GM12878 (cell line): ENCODE measurements at regions not wholly inside any gene's neighbourhood (a gene's known extent, or its start where the extent isn't known, plus 50 kb on each side); places are given as distances from the start of the nearest gene placed in this dataset.
A peak's percentile ranks its signal among the peaks of the same experiment; 100 is the strongest.

Experiments
- ATAC-seq: fragments of 200-7000 bp; cut with Tn5 transposase; 3 replicates; pipeline ENCODE4 v1.9.1; 2020; ENCODE audit warnings: mild to moderate bottlenecking, moderate library complexity
- BruUV-seq: library from RNA; stranded (reverse); fragments of 400-500 nt; replicated peaks from 2 replicates; lab custom pipeline; 2021; lab: Mats Ljungman, UMichigan
- CTCF ChIA-PET: fragments of 300-600 bp; sonication (Branson Sonifier 250); formaldehyde crosslinking; extraction: SDS; loops from one replicate; lab custom pipeline; 2021; ENCODE audit warnings: inconsistent platforms; lab: Yijun Ruan, JAX
- POLR2A ChIA-PET: fragments of 350-600 bp; formaldehyde crosslinking; extraction: SDS; loops from one replicate; lab custom pipeline; 2021; ENCODE audit warnings: inconsistent platforms; lab: Charles Lee
- RAD21 ChIA-PET: fragments of 300-600 bp; sonication (Branson Sonifier 250); formaldehyde crosslinking; loops from one replicate; lab custom pipeline; 2023; ENCODE audit warnings: antibody characterized with exemption; ENCODE audit not compliant: unreplicated experiment; lab: Charles Lee
- SMC1A ChIA-PET: fragments of 300-600 bp; sonication (Branson Sonifier 250); formaldehyde crosslinking; loops from one replicate; lab custom pipeline; 2023; ENCODE audit not compliant: unreplicated experiment, uncharacterized antibody; lab: Charles Lee
- DNase-seq: peaks from one replicate; pipeline ENCODE4 v3.0.0-alpha.2; 2011; ENCODE audit warnings: low read depth, low spot score
- FAIRE-seq: peaks from 3 replicates; lab custom pipeline; 2011; peaks lifted over from hg19 to GRCh38; lab: Jason Lieb, UNC
- H2AFZ ChIP-seq: 2 replicates; pipeline ENCODE4 v1.6.0; 2011; ENCODE audit warnings: low read depth, low read length, control low read depth; ENCODE audit not compliant: control insufficient read depth
- H3K27ac ChIP-seq: 2 replicates; pipeline ENCODE4 v1.5.1; 2011; ENCODE audit warnings: control low read depth; ENCODE audit not compliant: control insufficient read depth, insufficient read depth
- H3K27me3 ChIP-seq, 2 experiments: replicated peaks in 1 of 2; 2 replicates each; pipeline versions ENCODE4 v1.6.0 to v1.6.1; 2011; ENCODE audit warnings: low read length in 1 of 2; ENCODE audit not compliant: control insufficient read depth in 2 of 2, insufficient read depth in 2 of 2
- H3K36me3 ChIP-seq, 2 experiments: 2 replicates each; pipeline ENCODE4 v1.5.1; 2011; ENCODE audit warnings: low read length in 1 of 2; ENCODE audit not compliant: control insufficient read depth in 2 of 2, insufficient read depth in 2 of 2
- H3K4me1 ChIP-seq: 2 replicates; pipeline ENCODE4 v1.6.1; 2011; ENCODE audit warnings: mild to moderate bottlenecking, low read length, moderate library complexity, mixed read lengths; ENCODE audit not compliant: control insufficient read depth, insufficient read depth
- H3K4me2 ChIP-seq: 2 replicates; pipeline ENCODE4 v1.6.0; 2011; ENCODE audit warnings: control low read depth; ENCODE audit not compliant: control insufficient read depth, insufficient read depth
- H3K4me3 ChIP-seq: fragments of 200-600 bp; sonication (generic); 2 replicates; pipeline ENCODE4 v1.5.1; 2016
- H3K79me2 ChIP-seq: 2 replicates; pipeline ENCODE4 v1.6.0; 2011; ENCODE audit warnings: low read length; ENCODE audit not compliant: control insufficient read depth, insufficient read depth
- H3K9ac ChIP-seq: 2 replicates; pipeline ENCODE4 v1.8.0; 2011; ENCODE audit warnings: low read length, control low read depth, mixed read lengths; ENCODE audit not compliant: control insufficient read depth, insufficient read depth
- H3K9me3 ChIP-seq: replicated peaks from 3 replicates; pipeline ENCODE4 v1.5.1; 2011; ENCODE audit warnings: mild to moderate bottlenecking, low read length; ENCODE audit not compliant: control insufficient read depth, insufficient read depth
- H4K20me1 ChIP-seq: 2 replicates; pipeline ENCODE4 v1.6.0; 2011; ENCODE audit not compliant: control insufficient read depth, insufficient read depth
- BCL11A ChIP-seq: IDR thresholded peaks from 2 replicates; pipeline ENCODE4 v1.6.1; 2011; ENCODE audit warnings: low read depth, low read length
- BMI1 ChIP-seq: fragments of 450-650 bp; IDR thresholded peaks from 2 replicates; pipeline ENCODE4 v1.6.1; 2016; ENCODE audit warnings: mild to moderate bottlenecking, moderate library complexity, borderline replicate concordance
- FOXM1 ChIP-seq: IDR thresholded peaks from 2 replicates; pipeline ENCODE4 v1.6.1; 2012; ENCODE audit warnings: low read depth, mild to moderate bottlenecking, inconsistent platforms, low read length, moderate library complexity
- NR2F1 ChIP-seq: fragments of 450-650 bp; conservative IDR thresholded peaks from 2 replicates; pipeline ENCODE4 v1.6.1; 2017; ENCODE audit warnings: mild to moderate bottlenecking
- RELA ChIP-seq: fragments of 450-650 bp; IDR thresholded peaks from 2 replicates; pipeline ENCODE4 v1.8.0; 2014; ENCODE audit warnings: borderline replicate concordance; ENCODE audit not compliant: partially characterized antibody
- STAT1 ChIP-seq: fragments of 450-650 bp; conservative IDR thresholded peaks from 2 replicates; pipeline ENCODE4 v1.6.1; 2014; ENCODE audit warnings: antibody characterized with exemption, mild to moderate bottlenecking
- SUPT20H ChIP-seq: IDR thresholded peaks from 2 replicates; pipeline ENCODE4 v1.6.1; 2011; ENCODE audit warnings: low read depth, mild to moderate bottlenecking, low read length, moderate library complexity, borderline replicate concordance; ENCODE audit not compliant: control insufficient read depth
- ZBED1 ChIP-seq: IDR thresholded peaks from 2 replicates; pipeline ENCODE4 v1.6.1; 2016; ENCODE audit warnings: borderline replicate concordance
- WGBS: methylation state at CpG from one replicate; pipeline ENCODE4 v1.1.6; 2016; ENCODE audit warnings: low lambda C conversion rate; ENCODE audit not compliant: insufficient replicate concordance, insufficient coverage; ENCODE audit errors: missing lambda C conversion rate; 5-methylcytosine and 5-hydroxymethylcytosine counted together
- in situ Hi-C: fragments of 300-500 bp; cut with MboI; formaldehyde crosslinking; loops from 9 replicates; pipeline ENCODE4 v1.14.3; 2018; ENCODE audit warnings: mixed read lengths
- intact Hi-C: fragments of 100-400 bp; cut with micrococcal nuclease; formaldehyde crosslinking; loops from one replicate; pipeline ENCODE4 v1.14.2; 2022; ENCODE audit not compliant: unreplicated experiment

- TF ChIP-seq ZBED1 (peak; percentile 56; the same call in 1 of the 2 replicates), NR2F1 (peak; percentile 65)
These were observed 55.3 kb upstream of the CD44 start (continued) for GRCh38 chr11:35083431-35084238.

DNA sequence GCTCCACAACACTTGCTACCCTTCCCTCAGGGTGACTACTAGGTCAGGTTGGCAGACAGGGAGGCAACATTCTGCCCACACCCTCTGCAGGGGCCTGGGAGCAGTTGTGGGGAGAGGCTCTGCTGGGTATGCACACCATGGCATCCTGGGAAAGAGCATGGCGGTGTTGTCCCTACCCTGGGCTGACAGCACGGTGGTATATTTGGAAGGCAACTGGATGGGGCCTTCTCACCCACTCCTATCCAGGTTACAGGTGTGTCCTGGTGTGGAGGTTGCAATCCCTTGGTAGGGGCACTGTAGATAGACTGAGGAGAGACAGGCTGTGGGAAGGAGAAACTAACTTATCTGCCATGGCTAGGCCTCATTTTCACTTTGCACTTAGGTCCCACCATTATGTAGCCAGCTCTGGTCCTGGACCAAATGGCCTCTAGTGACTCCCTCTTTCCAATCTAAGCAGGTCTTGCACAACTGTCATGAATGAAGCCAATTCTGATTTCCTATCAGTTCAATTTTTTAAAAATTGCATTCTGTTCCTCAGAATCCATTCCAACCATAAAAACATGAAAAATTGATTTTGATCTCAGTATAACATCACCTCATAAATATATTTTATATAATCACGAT is 54.0 kb upstream of the CD44 start:
- Histone ChIP-seq H3K4me1 (peaks cover 50% of the 10 kb centered on the region), H3K9ac (no peak overlapping the region), H3K79me2 (no peaks in the 10 kb centered on the region), H3K27me3 (no peaks in the 10 kb centered on the region), H3K27ac (no peak overlapping the region), H3K4me3 (no peak overlapping the region), H4K20me1 (no peaks in the 10 kb centered on the region), H2AFZ (no peak overlapping the region), H3K36me3 (no peaks in the 10 kb centered on the region), H3K4me2 (no peak overlapping the region), H3K9me3 (no peaks in the 10 kb centered on the region)
- in situ Hi-C loops (no loop called here), intact Hi-C loops (loop anchor here (5.0 kb wide), 1 partner anchor 307 kb away; no protein-coding TSS in a partner anchor)
- BruUV-seq = no TSS peak
- 96% methylated on average over 3 of the region's 3 CpGs for WGBS
- ChIA-PET RAD21 (interaction anchor here (1.3 kb wide), 1 partner anchor 56 kb away, joined by 3 read pairs; no protein-coding TSS in a partner anchor), POLR2A (no interaction called here), SMC1A (interaction anchor here (1.0 to 2.1 kb wide), 7 partner anchors 9 to 82 kb away, joined by 3 to 8 read pairs (median 4); no protein-coding TSS in a partner anchor), CTCF (interaction anchor here (0.9 to 1.9 kb wide), 5 partner anchors 18 to 79 kb away, joined by 3 to 4 read pairs (median 3); no protein-coding TSS in a partner anchor)
- no peak for FAIRE-seq
- TF ChIP-seq SUPT20H (no peak), RELA (no peak), FOXM1 (no peak), BMI1 (no peak), STAT1 (no peak), BCL11A (no peak)
- DNase-seq = no peak
- ATAC-seq = no peak
